Neuronal stem cell (in vitro differentiated cells): ENCODE measurements at regions not wholly inside any gene's neighbourhood (a gene's known extent, or its start where the extent isn't known, plus 50 kb on each side); places are given as distances from the start of the nearest gene placed in this dataset.

ENCODE experiments used
- DNase-seq: peaks from one replicate; pipeline ENCODE4 v3.0.0-alpha.2; 2013; ENCODE audit warnings: low spot score
- H2AFZ ChIP-seq: one replicate; pipeline ENCODE4 v1.6.1; 2013; ENCODE audit warnings: mild to moderate bottlenecking, low read length, inconsistent platforms
- H2AK5ac ChIP-seq: 2 replicates; pipeline ENCODE4 v1.6.1; 2013; ENCODE audit warnings: low read depth, mild to moderate bottlenecking, inconsistent platforms, low read length, moderate library complexity, mixed read lengths
- H2BK120ac ChIP-seq: 2 replicates; pipeline ENCODE4 v1.6.1; 2013; ENCODE audit warnings: low read depth, mild to moderate bottlenecking, inconsistent platforms, low read length, moderate library complexity, mixed read lengths
- H2BK12ac ChIP-seq: one replicate; pipeline ENCODE4 v1.6.1; 2013; ENCODE audit warnings: low read length, inconsistent platforms
- H2BK15ac ChIP-seq: 2 replicates; pipeline ENCODE4 v1.6.1; 2013; ENCODE audit warnings: mild to moderate bottlenecking, low read length, inconsistent platforms, mixed read lengths
- H2BK5ac ChIP-seq: one replicate; pipeline ENCODE4 v1.6.1; 2013; ENCODE audit warnings: inconsistent platforms, mild to moderate bottlenecking, low read length, moderate library complexity
- H3K14ac ChIP-seq: one replicate; pipeline ENCODE4 v1.6.1; 2013; ENCODE audit warnings: low read length, inconsistent platforms
- H3K18ac ChIP-seq: 2 replicates; pipeline ENCODE4 v1.6.1; 2013; ENCODE audit warnings: low read length, inconsistent platforms
- H3K23ac ChIP-seq: 2 replicates; pipeline ENCODE4 v1.6.1; 2013; ENCODE audit warnings: low read depth, mild to moderate bottlenecking, mixed read lengths, low read length, inconsistent platforms; ENCODE audit not compliant: poor library complexity
- H3K27ac ChIP-seq: replicated peaks from 3 replicates; pipeline ENCODE4 v1.5.1; 2013; ENCODE audit warnings: low read length, inconsistent platforms
- H3K27me3 ChIP-seq, 3 experiments: 2 replicates each; pipeline ENCODE4 v1.6.1; 2013; ENCODE audit warnings: low read length in 3 of 3, mild to moderate bottlenecking in 2 of 3, inconsistent platforms in 1 of 3, low read depth in 1 of 3, mixed read lengths in 1 of 3, moderate library complexity in 1 of 3; ENCODE audit not compliant: control insufficient read depth in 3 of 3, insufficient read depth in 3 of 3
- H3K36me3 ChIP-seq, 2 donors: replicated peaks in 1 of 2; 2 replicates each; pipeline ENCODE4 v1.6.1; 2013; ENCODE audit warnings: low read length in 2 of 2; ENCODE audit not compliant: control insufficient read depth in 2 of 2, insufficient read depth in 2 of 2
- H3K4ac ChIP-seq: 2 replicates; pipeline ENCODE4 v1.6.1; 2013; ENCODE audit warnings: inconsistent platforms, mild to moderate bottlenecking, low read length, moderate library complexity
- H3K4me1 ChIP-seq, 2 donors: 1 replicate in 1 of 2; 2 replicates in 1 of 2; pipeline ENCODE4 v1.6.1; 2013; ENCODE audit warnings: low read length in 2 of 2, low read depth in 1 of 2; ENCODE audit not compliant: control insufficient read depth in 2 of 2, insufficient read depth in 1 of 2
- H3K4me2 ChIP-seq: one replicate; pipeline ENCODE4 v1.6.1; 2013; ENCODE audit warnings: mild to moderate bottlenecking, low read length, inconsistent platforms; ENCODE audit not compliant: insufficient read depth, poor library complexity, severe bottlenecking
- H3K4me3 ChIP-seq, 2 donors: 2 replicates each; pipeline ENCODE4 v1.5.1; 2013; ENCODE audit warnings: low read length in 2 of 2, mild to moderate bottlenecking in 2 of 2, inconsistent platforms in 1 of 2, moderate library complexity in 1 of 2
- H3K79me1 ChIP-seq: one replicate; pipeline ENCODE4 v1.6.1; 2013; ENCODE audit warnings: low read depth, mild to moderate bottlenecking, inconsistent platforms, low read length, moderate library complexity
- H3K9ac ChIP-seq: one replicate; pipeline ENCODE4 v1.6.1; 2013; ENCODE audit warnings: mild to moderate bottlenecking, low read depth, low read length, inconsistent platforms; ENCODE audit not compliant: poor library complexity
- H3K9me3 ChIP-seq, 2 donors: replicated peaks in 1 of 2; 2 replicates each; pipeline versions ENCODE3 to v1.6.1; 2013; ENCODE audit warnings: low read length in 2 of 2, mild to moderate bottlenecking in 2 of 2, inconsistent platforms in 1 of 2, low read depth in 1 of 2, mixed read lengths in 1 of 2, moderate library complexity in 1 of 2; ENCODE audit not compliant: control insufficient read depth in 2 of 2, insufficient read depth in 1 of 2
- H4K8ac ChIP-seq: one replicate; pipeline ENCODE4 v1.6.1; 2013; ENCODE audit warnings: low read depth, mild to moderate bottlenecking, inconsistent platforms, low read length, moderate library complexity
- H4K91ac ChIP-seq: one replicate; pipeline ENCODE4 v1.6.1; 2013; ENCODE audit warnings: low read length, low read depth, mild to moderate bottlenecking, inconsistent platforms; ENCODE audit not compliant: poor library complexity
- WGBS, 2 donors: extraction: QIAGEN DNeasy Blood & Tissue Kit; methylation state at CpG; one replicate each; pipeline ENCODE4 v1.1.7; 2013; ENCODE audit warnings: missing lambda C conversion rate in 2 of 2, mixed read lengths in 1 of 2; ENCODE audit not compliant: insufficient read length in 2 of 2, insufficient replicate concordance in 1 of 2; ENCODE audit errors: extremely low coverage in 2 of 2; 5-methylcytosine and 5-hydroxymethylcytosine counted together

GRCh38 chr11:134642206-134642605 lies 230.2 kb upstream of the B3GAT1 start:
- no peaks in the 10 kb centered on the region for H3K79me1 ChIP-seq
- no peak overlapping the region for H3K14ac ChIP-seq
- H2BK120ac ChIP-seq, result no peak overlapping the region
- no peak overlapping the region for H3K23ac ChIP-seq
- H2BK5ac ChIP-seq, result no peak overlapping the region
- H3K4me2 ChIP-seq, result no peak overlapping the region
- H3K27me3 ChIP-seq, result peaks cover 0 to 26% (median 0%) of the 10 kb centered on the region in 3 experiments
- H3K9me3 ChIP-seq, result no peaks in the 10 kb centered on the region
- no peak overlapping the region for H2AFZ ChIP-seq
- H3K4me1 ChIP-seq, result peaks cover 0 to 3% of the 10 kb centered on the region in 2 donors
- no peak overlapping the region for H3K4me3 ChIP-seq
- no peak for DNase-seq
- no peak overlapping the region for H3K4ac ChIP-seq
- H3K9ac ChIP-seq, result no peak overlapping the region
- H3K18ac ChIP-seq, result no peak overlapping the region
- H2BK12ac ChIP-seq, result no peak overlapping the region
- no peak overlapping the region for H4K91ac ChIP-seq
- WGBS, 2 donors, result no CpG with 5 or more reads among the region's 3 CpGs
- H2BK15ac ChIP-seq, result no peak overlapping the region
- H3K36me3 ChIP-seq, result no peaks in the 10 kb centered on the region
- no peak overlapping the region for H3K27ac ChIP-seq
- H2AK5ac ChIP-seq, result no peak overlapping the region
- no peak overlapping the region for H4K8ac ChIP-seq

GRCh38 chr11:134640971-134641968 lies 229.2 kb upstream of the B3GAT1 start:
- Histone ChIP-seq H3K9ac (peak overlapping the region; percentile 2), H3K4me2 (no peak overlapping the region), H3K36me3 (no peaks in the 10 kb centered on the region), H2BK12ac (no peak overlapping the region), H2AK5ac (peak overlapping the region; percentile 23), H3K4me3 (no peak overlapping the region), H4K91ac (no peak overlapping the region), H3K79me1 (no peaks in the 10 kb centered on the region), H2AFZ (no peak overlapping the region), H3K9me3 (no peaks in the 10 kb centered on the region), H2BK5ac (no peak overlapping the region), H3K14ac (no peak overlapping the region), H3K4me1 (peaks cover 0 to 3% of the 10 kb centered on the region in 2 donors), H4K8ac (no peak overlapping the region), H3K18ac (no peak overlapping the region), H2BK15ac (no peak overlapping the region), H3K4ac (no peak overlapping the region), H2BK120ac (no peak overlapping the region), H3K27ac (no peak overlapping the region), H3K27me3 (peaks cover 0 to 26% (median 0%) of the 10 kb centered on the region in 3 experiments), H3K23ac (no peak overlapping the region)
- no peak for DNase-seq
- no CpG with 5 or more reads among the region's 17 CpGs for WGBS, 2 donors

- Histone ChIP-seq H3K4me1 (peaks cover 0 to 3% of the 10 kb centered on the region in 2 donors), H3K27me3 (peaks cover 0 to 23% (median 0%) of the 10 kb centered on the region in 3 experiments), H3K79me1 (no peaks in the 10 kb centered on the region), H4K8ac (no peak overlapping the region), H3K4me2 (no peak overlapping the region), H2BK15ac (no peak overlapping the region), H3K4me3 (no peak overlapping the region), H3K9ac (peak overlapping the region; percentile 2), H3K18ac (peak overlapping the region; percentile 23), H3K27ac (no peak overlapping the region), H4K91ac (no peak overlapping the region), H3K9me3 (no peaks in the 10 kb centered on the region), H2AK5ac (peak overlapping the region; percentile 23), H2BK5ac (no peak overlapping the region), H2BK12ac (no peak overlapping the region), H3K4ac (no peak overlapping the region), H2AFZ (no peak overlapping the region), H3K14ac (no peak overlapping the region), H3K36me3 (no peaks in the 10 kb centered on the region), H2BK120ac (no peak overlapping the region), H3K23ac (no peak overlapping the region)
- WGBS, 2 donors, result no CpG with 5 or more reads among the region's 5 CpGs
- no peak for DNase-seq
Observed at GRCh38 chr11:134640536-134640935, 228.5 kb upstream of the B3GAT1 start.

GRCh38 chr11:134639586-134640330 lies 227.7 kb upstream of the B3GAT1 start:
- no peak overlapping the region for H2BK15ac ChIP-seq

More at GRCh38 chr11:134639586-134640330, 227.7 kb upstream of the B3GAT1 start:
- DNase-seq, result no peak
- H3K18ac ChIP-seq, result peak overlapping the region; percentile 6
- no peak overlapping the region for H3K4ac ChIP-seq
- no peaks in the 10 kb centered on the region for H3K79me1 ChIP-seq
- H2AFZ ChIP-seq, result no peak overlapping the region
- H4K8ac ChIP-seq, result no peak overlapping the region
- no CpG with 5 or more reads among the region's 15 CpGs for WGBS, 2 donors
- peaks cover 0 to 22% (median 0%) of the 10 kb centered on the region in 3 experiments for H3K27me3 ChIP-seq
- no peak overlapping the region for H3K4me2 ChIP-seq
- H3K9me3 ChIP-seq, result no peaks in the 10 kb centered on the region
- no peak overlapping the region for H3K4me3 ChIP-seq
- peak overlapping the region; percentile 25 for H3K9ac ChIP-seq
- no peak overlapping the region for H2BK12ac ChIP-seq
- H3K27ac ChIP-seq, result no peak overlapping the region
- no peak overlapping the region for H4K91ac ChIP-seq
- H3K14ac ChIP-seq, result no peak overlapping the region
- peaks cover 0 to 2% of the 10 kb centered on the region in 2 donors for H3K4me1 ChIP-seq
- no peak overlapping the region for H2BK120ac ChIP-seq
- no peak overlapping the region for H2AK5ac ChIP-seq
- no peak overlapping the region for H3K23ac ChIP-seq
- no peaks in the 10 kb centered on the region for H3K36me3 ChIP-seq
- no peak overlapping the region for H2BK5ac ChIP-seq
